ENCODE measurements at regions not wholly inside any gene's neighbourhood (a gene's known extent, or its start where the extent isn't known, plus 50 kb on each side); places are given as distances from the start of the nearest gene placed in this dataset.

GRCh38 chr18:61057443-61057842 is 275.8 kb upstream of the CDH20 start:
- ChIA-PET CTCF (ENCODE audit: unreplicated experiment) (no interaction called here), POLR2A (no interaction called here)
- Histone ChIP-seq H2AFZ (ENCODE audit: low read length) (no peak overlapping the region), H3K9me2 (ENCODE audit: insufficient read depth, low read length) (no peaks in the 10 kb centered on the region), H3K36me3 (ENCODE audit: insufficient read depth, low read length) (no peaks in the 10 kb centered on the region), H4K20me1 (ENCODE audit: insufficient read depth, low read length) (no peaks in the 10 kb centered on the region), H3K4me3 (ENCODE audit: low read depth, low read length, poor library complexity, severe bottlenecking) (no peak overlapping the region), H3K79me2 (ENCODE audit: insufficient read depth, low read depth, low read length) (no peaks in the 10 kb centered on the region), H3K4me1 (ENCODE audit: insufficient read depth, low read length, poor library complexity, severe bottlenecking) (no peaks in the 10 kb centered on the region), H3K4me2 (ENCODE audit: low read length) (no peak overlapping the region), H3K27ac (ENCODE audit: low read depth, low read length, poor library complexity, severe bottlenecking) (no peak overlapping the region), H3K9me3 (ENCODE audit: low read length) (no peaks in the 10 kb centered on the region)
- TF ChIP-seq EZH2phosphoT487 (IDR thresholded peaks at IDR 0.05; ENCODE audit: borderline replicate concordance, low read depth, low read length), result no peak
- no peak for TF ChIP-seq CTCF (conservative IDR thresholded peaks at IDR 0.05; ENCODE audit: low read length)
- DNase-seq (ENCODE audit: low spot score), result no peak
- no TSS peak for BruUV-seq (replicated peaks)
- intact Hi-C loops (cut with micrococcal nuclease; ENCODE audit: unreplicated experiment), result no loop called here

DNA sequence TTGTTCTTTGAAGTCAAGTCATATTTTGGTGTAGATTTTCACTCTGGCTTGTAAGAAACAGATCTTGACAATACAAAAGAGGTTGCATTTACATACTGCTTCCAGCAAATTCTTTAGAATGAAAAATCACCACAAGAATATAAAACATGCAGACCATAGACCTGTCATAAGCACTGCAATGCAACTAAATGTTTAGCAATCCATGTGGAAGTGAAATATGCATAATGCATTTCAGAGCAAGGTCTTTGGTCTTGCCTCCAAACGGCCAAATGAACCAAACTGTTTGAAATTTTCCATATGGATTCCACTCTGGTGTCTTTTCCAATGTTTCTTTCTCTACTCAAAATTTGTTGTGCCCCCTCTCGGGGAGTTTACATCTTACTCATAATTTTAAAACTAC is 271.0 kb upstream of the CDH20 start:
- intact Hi-C loops (cut with micrococcal nuclease; ENCODE audit: unreplicated experiment), result no loop called here
- no TSS peak for BruUV-seq (replicated peaks)
- CTCF ChIA-PET (ENCODE audit: unreplicated experiment), result no interaction called here

GRCh38 chr18:61064911-61065310 is 268.3 kb upstream of the CDH20 start:
- no TSS peak for BruUV-seq (replicated peaks)
- H3K4me2 ChIP-seq (ENCODE audit: low read length), result no peak overlapping the region
- no peak for DNase-seq (ENCODE audit: low spot score)
- no peak overlapping the region for H3K27ac ChIP-seq (ENCODE audit: low read depth, low read length, poor library complexity, severe bottlenecking)
- H3K79me2 ChIP-seq (ENCODE audit: insufficient read depth, low read depth, low read length), result no peaks in the 10 kb centered on the region
- H2AFZ ChIP-seq (ENCODE audit: low read length), result no peak overlapping the region
- ChIA-PET CTCF (ENCODE audit: unreplicated experiment) (no interaction called here), POLR2A (interaction anchor here (0.8 kb wide), 1 partner anchor 9 kb away, joined by 3 read pairs; no protein-coding TSS in a partner anchor)
- no peaks in the 10 kb centered on the region for H4K20me1 ChIP-seq (ENCODE audit: insufficient read depth, low read length)
- H3K9me2 ChIP-seq (ENCODE audit: insufficient read depth, low read length), result no peaks in the 10 kb centered on the region
- no peak overlapping the region for H3K4me3 ChIP-seq (ENCODE audit: low read depth, low read length, poor library complexity, severe bottlenecking)
- H3K9me3 ChIP-seq (ENCODE audit: low read length), result no peaks in the 10 kb centered on the region
- intact Hi-C loops (cut with micrococcal nuclease; ENCODE audit: unreplicated experiment), result no loop called here
- no peaks in the 10 kb centered on the region for H3K4me1 ChIP-seq (ENCODE audit: insufficient read depth, low read length, poor library complexity, severe bottlenecking)
- no peak for TF ChIP-seq CTCF (conservative IDR thresholded peaks at IDR 0.05; ENCODE audit: low read length)
- no peak for TF ChIP-seq EZH2phosphoT487 (IDR thresholded peaks at IDR 0.05; ENCODE audit: borderline replicate concordance, low read depth, low read length)
- H3K36me3 ChIP-seq (ENCODE audit: insufficient read depth, low read length), result no peaks in the 10 kb centered on the region

More for the DNA sequence above, 271.0 kb upstream of the CDH20 start:
- Histone ChIP-seq H3K79me2 (ENCODE audit: insufficient read depth, low read depth, low read length) (no peaks in the 10 kb centered on the region), H3K4me3 (ENCODE audit: low read depth, low read length, poor library complexity, severe bottlenecking) (no peak overlapping the region), H3K36me3 (ENCODE audit: insufficient read depth, low read length) (no peaks in the 10 kb centered on the region), H2AFZ (ENCODE audit: low read length) (no peak overlapping the region), H3K4me2 (ENCODE audit: low read length) (no peak overlapping the region), H3K4me1 (ENCODE audit: insufficient read depth, low read length, poor library complexity, severe bottlenecking) (no peaks in the 10 kb centered on the region), H4K20me1 (ENCODE audit: insufficient read depth, low read length) (no peaks in the 10 kb centered on the region), H3K27ac (ENCODE audit: low read depth, low read length, poor library complexity, severe bottlenecking) (no peak overlapping the region), H3K9me2 (ENCODE audit: insufficient read depth, low read length) (no peaks in the 10 kb centered on the region), H3K9me3 (ENCODE audit: low read length) (no peaks in the 10 kb centered on the region)
- TF ChIP-seq EZH2phosphoT487 (IDR thresholded peaks at IDR 0.05; ENCODE audit: borderline replicate concordance, low read depth, low read length) (no peak), CTCF (conservative IDR thresholded peaks at IDR 0.05; ENCODE audit: low read length) (no peak)
- POLR2A ChIA-PET, result no interaction called here
- DNase-seq (ENCODE audit: low spot score), result no peak

Measured in OCI-LY7 (cell line).